ENCODE measurements at regions not wholly inside any gene's neighbourhood (a gene's known extent, or its start where the extent isn't known, plus 50 kb on each side); places are given as distances from the start of the nearest gene placed in this dataset.
"Not testable (repeated sequence)": the region's sequence is repeated elsewhere in the genome, so short reads cannot be mapped to it uniquely, and the experiment has no call there.

- DNase-seq (ENCODE audit: low read depth) = no peak
Measured at GRCh38 chr16:58963479-58963878, 229.4 kb upstream of the GOT2 start.

GRCh38 chr16:58962811-58963210 is 228.7 kb upstream of the GOT2 start:
- no peak for DNase-seq (ENCODE audit: low read depth)

GRCh38 chr16:58960484-58960883 is 226.4 kb upstream of the GOT2 start:
- no peak for DNase-seq (ENCODE audit: low read depth)

- no peak for DNase-seq (ENCODE audit: low read depth)
Measured at GRCh38 chr16:58960034-58960433, 225.9 kb upstream of the GOT2 start.

- no peak for DNase-seq (ENCODE audit: low read depth)
Measured at GRCh38 chr16:58958749-58959148, 224.6 kb upstream of the GOT2 start.

- no peak for DNase-seq (ENCODE audit: low read depth)
Measured at GRCh38 chr16:58948244-58948643, 214.1 kb upstream of the GOT2 start.

- DNase-seq (ENCODE audit: low read depth) = no peak
Measured at GRCh38 chr16:58940609-58941008, 206.5 kb upstream of the GOT2 start.

GRCh38 chr16:58938811-58939210 is 204.7 kb upstream of the GOT2 start:
- no peak for DNase-seq (ENCODE audit: low read depth)

GRCh38 chr16:58937661-58938060 is 203.5 kb upstream of the GOT2 start:
- no peak for DNase-seq (ENCODE audit: low read depth)

GRCh38 chr16:58933186-58933585 is 199.1 kb upstream of the GOT2 start:
- no peak for DNase-seq (ENCODE audit: low read depth)

- DNase-seq (ENCODE audit: low read depth) = peak; percentile 25
Measured at GRCh38 chr16:58931436-58931835, 197.3 kb upstream of the GOT2 start.

- DNase-seq (ENCODE audit: low read depth) = no peak
Measured at GRCh38 chr16:58923094-58923493, 189.0 kb upstream of the GOT2 start.

- no peak for DNase-seq (ENCODE audit: low read depth)
Measured at GRCh38 chr16:58913456-58913855, 179.3 kb upstream of the GOT2 start.

- no peak for DNase-seq (ENCODE audit: low read depth)
Measured at GRCh38 chr16:58912571-58912970, 178.5 kb upstream of the GOT2 start.

- DNase-seq (ENCODE audit: low read depth) = no peak
Measured at GRCh38 chr16:58906981-58907715, 173.0 kb upstream of the GOT2 start.

- DNase-seq (ENCODE audit: low read depth) = no peak
Measured at GRCh38 chr16:58904291-58904690, 170.2 kb upstream of the GOT2 start.

- no peak for DNase-seq (ENCODE audit: low read depth)
Measured at GRCh38 chr16:58889516-58889915, 155.4 kb upstream of the GOT2 start.

GRCh38 chr16:58885528-58886170 is 151.5 kb upstream of the GOT2 start:
- DNase-seq (ENCODE audit: low read depth) = no peak

GRCh38 chr16:58884141-58884540 is 150.0 kb upstream of the GOT2 start:
- no peak for DNase-seq (ENCODE audit: low read depth)

- no peak for DNase-seq (ENCODE audit: low read depth)
Measured at GRCh38 chr16:58883131-58883530, 149.0 kb upstream of the GOT2 start.

- DNase-seq (ENCODE audit: low read depth) = no peak
Measured at GRCh38 chr16:58882292-58882691, 148.2 kb upstream of the GOT2 start.

GRCh38 chr16:58878641-58879040 is 144.5 kb upstream of the GOT2 start:
- DNase-seq (ENCODE audit: low read depth) = not testable (repeated sequence)

GRCh38 chr16:58866935-58867334 is 132.8 kb upstream of the GOT2 start:
- DNase-seq (ENCODE audit: low read depth) = no peak

GRCh38 chr16:58863761-58864160 is 129.6 kb upstream of the GOT2 start:
- DNase-seq (ENCODE audit: low read depth) = no peak

Data from iris pigment epithelial cell (primary cell).